Stromal cell of bone marrow (primary cell): ENCODE measurements at regions not wholly inside any gene's neighbourhood (a gene's known extent, or its start where the extent isn't known, plus 50 kb on each side); places are given as distances from the start of the nearest gene placed in this dataset.
A peak's percentile ranks its signal among the peaks of the same experiment; 100 is the strongest.

Source experiments
- DNase-seq: peaks from one replicate; pipeline ENCODE4 v3.0.0-alpha.2; 2012; ENCODE audit warnings: low read depth

DNA sequence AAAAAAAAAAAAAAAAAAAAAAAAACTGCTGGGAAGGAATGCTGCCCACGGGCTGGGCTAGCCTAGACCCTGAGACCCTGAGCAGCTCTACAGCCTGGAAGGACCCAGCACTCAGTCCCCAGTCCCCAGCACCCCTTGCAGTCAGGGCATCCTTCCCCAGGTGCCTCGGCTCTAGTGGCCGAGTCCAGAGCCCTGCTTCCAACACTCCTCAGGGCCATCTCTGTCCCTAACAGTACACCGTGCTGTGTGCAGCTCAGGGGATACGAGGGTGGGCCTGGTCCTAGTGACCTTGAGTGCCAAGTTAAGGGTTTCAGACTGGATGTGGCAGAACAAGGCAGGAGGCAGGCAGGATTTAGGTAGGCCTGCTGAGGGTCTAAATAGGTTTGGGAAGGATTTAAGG is 50.2 kb upstream of the LRP8 start:
- DNase-seq, result no peak

DNA sequence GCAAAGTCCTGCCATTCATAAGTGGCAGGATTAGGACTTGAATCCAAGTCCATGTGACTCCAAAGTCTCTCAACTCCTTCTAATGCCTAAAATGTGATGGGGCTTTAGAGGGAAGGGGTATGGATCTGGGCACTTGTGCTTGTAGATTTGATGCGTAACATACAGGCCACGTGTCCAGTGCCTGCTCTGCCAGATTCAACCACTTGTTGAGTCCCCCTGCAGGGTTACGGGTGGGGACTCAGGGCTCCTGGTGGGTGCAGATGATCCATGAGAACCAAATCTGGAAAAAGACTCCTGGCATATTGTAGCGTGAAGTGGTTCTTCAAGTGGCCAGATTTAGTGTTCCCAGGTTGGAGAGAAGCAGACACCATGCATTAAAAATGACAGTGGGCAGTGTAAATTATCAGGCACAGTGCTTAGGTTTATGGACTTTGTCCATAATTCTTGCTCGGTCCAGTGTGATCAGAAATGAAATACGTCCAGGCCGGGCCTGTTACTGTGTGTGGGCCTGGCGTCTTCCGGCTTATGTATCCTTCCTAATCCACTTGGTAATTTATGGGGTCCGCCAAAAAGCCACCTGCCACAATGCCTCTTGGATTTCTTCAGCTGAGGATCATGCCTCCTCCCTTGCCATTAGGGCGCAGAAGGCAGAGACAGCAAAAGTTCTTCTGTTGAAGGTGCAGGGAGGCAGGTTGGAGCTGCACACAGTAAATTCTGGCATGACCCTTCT is 51.2 kb upstream of the LRP8 start:
- DNase-seq, result no peak

DNA sequence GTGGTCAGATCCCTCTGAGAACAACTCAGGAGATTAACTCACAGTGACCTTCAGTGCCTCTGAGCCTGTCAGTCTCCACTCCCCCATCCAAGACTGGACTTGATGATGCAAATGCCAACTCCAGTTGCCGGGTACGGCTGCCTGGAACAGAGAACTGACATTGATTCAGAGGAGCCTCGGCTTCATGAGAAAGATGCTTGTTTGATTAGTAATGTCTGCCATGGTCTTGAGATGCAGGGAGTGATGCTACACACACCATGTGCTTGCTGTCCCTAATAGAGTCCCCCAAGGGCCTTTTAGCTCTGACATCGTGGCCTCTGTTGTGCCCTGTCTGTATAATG is 51.8 kb upstream of the LRP8 start:
- no peak for DNase-seq

DNA sequence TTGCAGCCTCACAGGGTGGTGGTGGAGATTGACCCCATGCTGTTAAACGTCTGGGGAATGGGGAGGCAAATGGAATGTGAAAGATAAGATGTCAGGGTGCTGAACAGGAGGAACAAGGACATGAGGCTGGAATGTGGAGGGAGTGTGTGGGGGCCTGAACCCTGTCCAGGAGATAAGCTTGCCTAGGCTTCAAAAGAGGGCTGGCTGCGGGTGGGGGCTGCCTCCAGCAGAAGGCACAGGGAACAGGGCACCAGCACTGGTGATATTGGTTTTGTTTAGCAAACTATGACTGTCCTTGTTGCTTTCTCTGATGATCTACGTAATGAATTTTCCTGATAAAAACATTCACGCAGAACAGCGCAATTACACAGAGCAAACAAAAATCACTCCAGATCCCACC is 52.4 kb upstream of the LRP8 start:
- no peak for DNase-seq

DNA sequence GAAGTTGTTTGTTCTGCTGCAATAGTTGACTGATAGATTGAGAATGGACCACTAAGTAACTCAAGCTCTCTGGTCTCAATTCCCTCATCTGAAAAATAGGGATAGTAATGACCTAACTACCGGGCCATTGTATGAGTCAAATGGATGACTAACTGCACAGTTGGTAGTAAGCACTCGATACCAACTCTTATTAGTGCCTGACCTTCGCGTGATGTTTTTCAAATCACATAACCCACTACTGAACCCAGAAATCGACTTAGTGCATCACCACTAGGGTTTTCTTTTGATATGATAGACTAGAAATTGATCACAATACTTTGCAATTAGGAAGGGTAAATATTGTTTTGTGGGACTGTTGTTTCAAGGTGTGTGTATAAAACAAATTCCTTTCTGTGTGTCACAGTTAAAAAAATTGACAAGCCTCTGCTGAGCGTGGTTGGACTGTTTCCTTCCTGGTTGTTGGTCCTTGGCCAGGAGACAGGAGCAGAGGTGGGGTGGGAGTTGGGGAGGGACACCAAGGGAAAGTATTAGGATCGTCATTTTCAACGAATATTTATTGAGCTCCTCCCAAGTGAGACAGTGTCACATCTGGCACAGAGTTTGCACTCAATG is 54.0 kb upstream of the LRP8 start:
- no peak for DNase-seq

DNA sequence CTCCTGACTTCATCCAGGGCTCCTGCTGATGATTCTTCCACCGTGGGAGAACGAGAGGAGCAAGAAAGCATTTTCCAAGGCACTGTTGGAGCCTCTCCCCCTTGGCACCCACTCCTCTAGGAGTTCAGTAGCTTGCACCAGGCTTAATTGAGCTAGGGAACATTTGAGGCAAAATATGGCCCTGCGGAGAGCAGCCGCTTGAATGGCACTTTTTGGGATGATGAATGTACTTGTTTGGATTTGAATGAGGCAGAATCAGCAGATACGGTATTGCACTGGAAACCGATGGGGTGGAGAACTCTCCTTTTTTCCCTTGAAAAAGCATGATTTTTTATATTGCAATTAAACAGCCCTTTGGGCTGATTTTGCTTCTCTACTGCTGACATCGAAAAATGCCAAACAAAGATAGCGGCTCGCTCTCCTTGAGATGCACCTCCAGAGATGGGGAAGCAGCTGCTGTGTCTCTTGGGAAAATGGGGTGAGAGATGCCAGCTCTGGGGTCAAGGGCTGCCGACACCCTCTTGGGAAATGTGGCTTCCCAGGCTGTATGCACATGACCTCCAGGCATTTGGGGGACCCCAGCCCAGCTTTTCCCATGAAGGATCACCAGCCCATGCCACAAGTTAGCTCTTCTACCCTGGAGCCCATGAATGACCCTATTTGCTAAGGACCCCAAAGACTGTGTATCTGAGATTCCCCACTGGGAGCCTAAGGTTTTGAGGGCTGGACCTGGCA is 55.4 kb upstream of the LRP8 start:
- no peak for DNase-seq

DNA sequence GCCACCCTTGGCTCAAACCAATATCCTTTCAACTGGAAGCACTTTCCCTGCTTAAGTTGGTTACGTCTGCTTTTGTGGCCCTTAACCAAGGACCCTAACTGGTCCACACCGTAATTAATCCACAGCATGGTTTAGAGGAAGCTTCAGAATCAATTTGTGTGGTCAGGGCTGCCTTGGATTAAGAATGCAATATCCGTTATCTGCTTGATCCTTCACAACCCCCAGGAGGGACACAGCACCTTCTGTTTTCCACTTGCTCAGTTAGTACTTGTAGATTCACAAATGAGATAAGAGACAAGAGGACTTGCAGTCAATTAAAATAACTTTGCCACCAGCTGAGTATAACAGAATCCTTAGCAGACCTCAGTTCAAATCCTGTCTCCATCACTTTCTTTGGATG is 56.9 kb upstream of the LRP8 start:
- no peak for DNase-seq

DNA sequence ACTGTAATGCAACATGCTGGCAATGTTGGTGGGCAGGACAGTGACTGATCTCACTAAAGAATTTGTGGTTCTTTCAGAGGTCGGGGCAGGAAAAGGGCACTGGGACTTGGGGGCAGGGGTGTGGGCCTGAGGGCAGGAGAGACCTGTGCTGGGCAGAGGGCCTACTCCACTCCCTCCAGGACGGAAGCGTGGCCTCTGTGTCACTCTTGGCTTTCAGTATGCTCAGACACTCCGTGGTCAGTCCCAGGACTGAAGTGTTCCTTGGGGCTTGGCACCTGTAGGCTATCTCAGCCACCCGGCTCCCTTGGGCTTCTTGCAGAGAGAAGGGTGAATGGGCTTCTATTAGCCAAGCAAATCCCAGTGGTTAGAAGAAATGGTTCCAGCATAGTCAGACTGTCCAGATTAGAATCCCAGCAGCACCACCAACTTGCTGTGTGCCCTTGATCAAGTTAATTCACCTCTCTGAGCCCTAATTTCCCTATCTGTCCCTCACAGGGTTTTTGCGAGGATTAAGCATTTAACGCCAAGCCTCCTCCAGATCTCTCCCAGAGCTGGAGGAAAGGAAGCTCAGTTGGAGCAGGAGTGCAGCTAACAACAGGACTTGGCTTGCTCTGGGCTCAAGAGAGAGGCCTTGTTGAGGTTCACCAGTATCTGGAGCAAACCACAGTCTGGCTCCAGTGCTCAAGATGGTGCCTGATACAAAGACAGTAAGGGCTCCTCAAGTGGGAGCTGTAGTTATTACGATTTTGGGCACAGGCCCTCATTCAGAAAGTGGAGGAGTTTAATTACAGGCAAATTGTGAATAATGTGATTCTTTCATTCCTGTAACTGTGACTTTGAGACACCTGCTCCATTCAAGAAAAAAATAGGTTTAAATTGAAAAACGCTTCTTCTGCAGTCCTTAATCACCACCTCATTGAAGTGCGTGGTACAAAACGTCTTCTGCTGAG is 57.7 kb upstream of the LRP8 start:
- no peak for DNase-seq

DNA sequence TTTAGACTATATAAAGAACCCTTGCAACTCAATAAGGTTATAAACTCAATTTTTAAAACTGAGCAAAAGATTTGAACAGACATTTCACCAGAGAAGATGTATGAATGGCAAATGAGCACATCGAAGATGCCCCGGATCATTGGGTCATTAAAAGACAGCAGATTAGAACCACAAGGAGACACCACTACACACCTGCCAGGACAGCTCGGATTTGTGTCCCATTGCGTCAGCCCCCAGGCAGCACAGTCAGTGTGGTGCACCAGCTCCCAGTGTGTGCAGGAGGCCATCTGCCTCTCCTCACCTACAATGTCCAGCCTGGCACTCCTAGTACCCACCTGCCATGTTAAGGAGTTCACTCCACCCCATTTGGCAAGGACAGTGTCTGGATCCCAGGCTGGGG is 61.1 kb upstream of the LRP8 start:
- no peak for DNase-seq

DNA sequence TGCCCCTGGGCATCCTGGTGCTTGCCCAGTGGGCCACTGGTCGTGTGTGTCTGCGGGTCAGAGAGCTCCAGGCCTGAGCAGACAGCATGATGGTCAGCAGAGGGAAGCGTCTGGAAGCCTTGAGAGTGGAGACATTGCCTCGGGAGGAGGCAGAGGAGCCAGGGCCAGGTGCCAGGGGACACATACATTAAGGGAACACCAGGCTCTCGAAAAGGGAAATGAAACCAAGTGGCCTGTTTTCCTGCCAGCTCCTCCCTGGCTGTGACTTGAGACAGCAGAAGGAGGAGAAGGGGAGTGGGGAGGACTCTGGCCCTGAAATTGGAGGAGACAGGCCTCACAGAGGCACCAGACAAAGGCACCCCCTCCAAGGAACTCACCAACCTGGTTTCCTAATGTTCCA is 62.4 kb upstream of the LRP8 start:
- no peak for DNase-seq

DNA sequence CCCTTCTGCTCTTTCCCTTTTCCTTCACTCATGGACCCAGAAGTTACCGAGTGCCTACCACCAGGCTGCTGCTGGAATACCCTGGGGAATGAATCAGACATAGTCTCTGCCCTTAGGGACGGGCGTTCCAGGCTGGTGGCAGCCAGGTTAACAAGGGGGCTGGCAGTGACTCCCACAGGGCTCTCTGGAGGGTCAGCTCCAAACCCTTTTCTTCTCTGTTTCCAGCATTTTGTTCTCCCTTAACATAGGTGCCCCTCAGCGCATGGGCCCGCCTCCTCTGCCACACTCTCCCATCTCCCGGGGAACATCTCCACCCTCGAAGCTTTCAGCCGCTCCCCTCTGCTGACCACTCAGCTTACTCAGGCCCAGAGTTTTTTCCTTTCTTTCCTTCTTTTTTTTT is 62.9 kb upstream of the LRP8 start:
- no peak for DNase-seq

DNA sequence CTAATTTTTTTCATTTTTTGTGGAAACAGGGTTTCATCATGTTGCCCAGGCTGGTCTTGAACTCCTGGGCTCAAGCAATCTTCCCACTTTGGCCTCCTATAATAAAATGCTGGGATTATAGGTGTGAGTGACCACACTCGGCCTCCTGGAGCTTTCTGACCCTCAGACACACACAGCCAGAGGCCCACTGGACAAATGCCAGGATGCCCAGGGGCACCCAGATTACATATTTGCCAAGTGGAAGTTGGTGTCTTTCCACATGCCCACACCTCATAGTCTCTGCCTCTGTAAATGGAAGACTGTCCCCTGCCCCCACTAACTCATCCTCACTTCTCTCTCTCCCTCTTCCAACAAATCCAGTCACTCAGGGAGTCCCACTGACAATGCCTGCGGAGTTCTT is 63.4 kb upstream of the LRP8 start:
- DNase-seq, result no peak

DNA sequence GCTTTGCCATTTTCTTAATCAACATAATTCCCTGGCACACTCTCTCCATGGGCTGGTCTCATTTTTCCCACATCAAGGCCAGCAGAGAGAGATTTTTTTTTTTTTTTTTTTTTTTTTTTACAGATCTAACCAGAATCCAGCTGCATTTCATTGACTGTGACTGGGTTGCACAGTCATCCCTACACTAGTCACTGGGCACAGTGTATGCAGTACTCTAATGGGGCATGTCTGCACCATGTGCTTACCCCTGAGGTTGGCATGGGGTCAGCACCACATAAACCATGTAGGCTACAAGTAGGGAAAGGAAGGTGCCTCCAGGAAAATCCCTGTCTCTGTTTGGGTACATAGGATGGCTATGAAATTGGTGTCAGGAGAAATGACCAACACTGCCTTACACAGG is 64.1 kb upstream of the LRP8 start:
- DNase-seq, result peak; percentile 21

DNA sequence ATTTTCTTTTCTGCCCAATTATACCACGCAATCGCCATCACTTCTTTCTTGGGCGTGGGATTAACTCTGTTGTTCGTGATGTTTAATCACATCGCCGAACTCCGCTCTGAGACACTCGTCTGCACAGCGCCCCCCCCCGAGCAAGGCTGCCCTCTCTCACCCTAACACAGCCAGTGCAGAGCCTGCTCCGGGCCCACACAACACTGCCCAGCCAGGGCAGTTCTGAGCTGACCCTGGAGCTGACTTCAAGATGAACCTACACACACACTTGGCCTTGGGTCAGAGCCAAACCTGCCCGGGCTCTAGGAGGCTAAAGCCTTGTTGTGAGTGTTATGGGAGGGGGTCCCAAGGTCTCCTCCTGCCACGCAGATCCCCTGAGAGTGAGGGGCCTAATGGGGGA is 64.6 kb upstream of the LRP8 start:
- DNase-seq, result no peak

DNA sequence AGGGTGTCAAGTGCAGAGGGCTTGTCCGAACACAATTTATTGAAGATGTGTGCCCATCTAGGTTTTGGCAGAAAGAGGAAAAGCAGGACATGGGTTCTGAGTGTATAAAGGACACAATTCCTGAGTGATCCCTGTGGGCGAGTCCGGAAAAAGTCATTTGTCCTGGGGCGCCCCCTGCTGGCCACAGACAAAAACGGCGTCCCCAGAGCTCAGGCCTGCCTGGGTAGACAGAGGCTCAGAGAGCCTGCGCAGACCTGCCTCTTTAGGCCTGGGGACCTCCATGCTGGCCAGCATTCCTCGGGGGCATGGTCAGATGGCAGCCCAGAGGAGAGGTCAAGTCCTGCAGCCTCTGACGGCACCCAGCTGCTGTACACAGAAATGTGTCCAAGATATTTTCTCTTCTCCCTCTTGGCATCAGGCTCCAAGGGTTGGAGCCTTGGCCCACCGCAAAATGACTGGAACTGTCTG is 65.5 kb upstream of the LRP8 start:
- peak; percentile 51 for DNase-seq

DNA sequence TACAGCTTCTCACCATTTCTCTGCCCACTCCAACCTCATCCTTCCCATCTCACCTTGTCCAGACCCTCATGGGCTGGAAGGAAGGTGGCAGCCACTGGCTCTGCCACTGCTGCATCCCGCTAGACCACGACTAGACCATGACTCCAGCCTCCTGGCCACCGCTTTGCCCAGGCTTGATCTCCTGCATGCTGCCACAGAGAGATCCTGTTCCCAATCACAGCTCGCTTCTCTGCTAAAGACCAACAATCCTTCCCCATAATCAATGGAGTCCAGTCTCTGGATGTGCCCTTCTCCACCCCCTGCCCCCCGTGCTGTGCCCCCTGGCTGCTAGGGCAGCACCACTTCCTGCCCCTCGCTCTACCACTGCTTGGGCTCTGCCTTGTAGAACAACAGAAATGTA is 64.9 kb upstream of the DMRTB1 start:
- no peak for DNase-seq

DNA sequence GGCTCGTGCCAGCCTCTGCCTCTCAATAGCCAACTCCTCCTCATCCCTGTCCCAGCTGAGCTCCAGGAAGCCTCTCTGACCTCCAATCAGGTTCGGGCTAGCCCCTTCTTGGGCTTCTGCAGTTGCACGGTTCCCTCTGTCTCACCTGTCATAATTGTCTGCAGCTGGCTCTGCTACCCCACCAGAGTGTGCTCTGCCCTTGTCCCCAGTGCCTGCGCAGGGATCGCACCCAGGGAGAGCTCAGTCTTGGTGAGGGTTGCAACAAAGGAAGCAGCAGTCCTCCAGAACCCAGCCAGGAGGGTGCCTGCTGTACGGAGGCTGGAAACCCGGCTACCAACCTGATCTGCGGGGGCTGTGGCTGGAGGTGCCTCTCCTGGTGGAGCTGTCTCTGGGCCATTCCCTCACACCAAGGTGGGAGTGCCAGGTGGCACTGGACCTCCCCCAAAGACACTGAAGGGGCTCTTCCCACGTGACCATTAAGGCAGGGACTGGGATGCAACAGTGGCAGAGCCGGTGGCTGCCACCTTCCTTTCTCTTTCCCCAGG is 63.5 kb upstream of the DMRTB1 start:
- DNase-seq, result no peak

DNA sequence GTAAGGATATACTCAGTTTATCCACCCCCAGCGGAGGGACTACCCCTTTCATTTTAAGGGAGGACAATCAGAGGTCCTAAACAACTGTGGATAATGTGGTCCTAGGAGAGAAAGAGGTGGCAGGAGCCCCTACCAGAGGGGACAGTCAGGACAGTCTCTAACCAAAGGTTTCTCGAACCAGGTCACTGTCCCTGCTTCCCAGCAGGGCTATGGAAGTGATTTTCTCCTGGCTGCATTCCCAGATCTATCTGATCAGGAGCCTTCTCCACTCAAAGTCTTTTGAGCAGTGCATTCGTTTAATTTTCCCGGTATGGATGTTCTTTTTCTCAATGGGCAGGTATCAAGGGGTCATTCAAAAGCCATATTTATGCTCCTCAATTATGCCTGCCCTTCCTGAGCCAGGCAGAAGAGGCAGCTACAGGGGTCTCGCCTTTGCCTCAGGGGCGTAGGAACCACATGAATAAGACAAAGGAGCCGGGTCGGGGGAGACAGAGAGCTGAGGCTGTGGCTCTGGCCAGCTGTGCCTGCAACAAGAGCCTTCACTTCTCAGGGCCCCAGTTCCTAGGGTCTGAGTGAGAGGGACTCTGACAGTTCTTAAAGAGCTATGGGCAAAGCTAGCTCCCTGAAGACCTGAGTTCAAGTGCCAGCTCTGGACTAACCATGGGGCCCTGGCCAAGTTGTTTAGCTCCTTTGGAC is 62.5 kb upstream of the DMRTB1 start:
- no peak for DNase-seq

DNA sequence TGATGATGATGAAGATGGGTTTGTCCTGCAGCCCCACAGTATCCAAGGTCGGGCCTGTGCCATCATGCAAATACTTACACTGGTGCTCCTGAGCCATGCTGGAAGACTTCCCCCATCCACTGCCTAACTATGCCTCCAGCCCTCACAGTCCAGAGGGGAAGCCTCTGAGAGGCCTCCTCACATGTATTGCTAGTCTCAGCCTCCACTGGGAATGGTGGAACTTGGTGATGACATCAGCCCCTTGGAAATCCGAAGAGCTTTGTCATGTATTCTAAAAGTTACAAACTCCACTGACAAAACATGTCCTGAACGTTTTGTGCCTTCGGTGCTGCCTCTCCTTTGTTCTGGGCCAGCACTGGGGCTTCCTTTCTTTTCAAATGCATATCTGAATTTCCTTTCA is 61.1 kb upstream of the DMRTB1 start:
- no peak for DNase-seq

DNA sequence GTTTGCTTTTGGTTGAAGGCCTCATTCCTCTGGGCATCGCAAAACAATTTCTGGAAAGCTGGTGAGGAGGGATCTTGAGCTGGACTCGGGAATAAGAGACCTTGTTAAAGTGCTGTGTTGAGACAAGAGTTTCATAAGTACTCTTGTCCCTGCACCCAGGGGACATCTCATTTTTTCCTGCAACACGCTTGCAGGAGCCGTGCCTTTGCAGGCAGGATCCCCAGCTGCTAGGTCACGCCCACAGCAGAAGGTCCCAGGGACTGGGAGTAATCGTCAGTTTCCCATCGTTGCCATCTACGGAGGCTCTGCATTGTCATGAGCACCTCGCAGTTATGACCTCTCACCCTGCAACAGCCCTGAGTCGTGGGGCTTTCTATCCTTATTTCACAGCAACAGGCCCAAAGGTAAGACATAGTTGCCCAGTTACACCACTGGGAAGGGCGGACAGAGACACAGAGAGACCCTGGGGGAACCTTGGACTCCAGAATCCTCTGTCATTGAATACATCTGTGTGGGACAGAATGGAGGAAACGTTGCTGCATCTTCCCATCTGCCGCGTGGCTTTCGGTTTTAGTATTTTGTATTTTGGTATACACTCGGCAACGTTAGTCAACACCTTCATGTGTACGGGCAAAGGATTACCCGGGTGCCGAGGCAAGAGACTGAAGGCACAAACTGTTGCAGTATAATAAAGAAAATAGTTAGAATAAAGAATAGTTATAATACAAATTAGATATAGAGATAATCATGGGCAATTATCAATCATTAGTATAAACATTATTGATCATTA is 60.4 kb upstream of the DMRTB1 start:
- no peak for DNase-seq
